GM21723 (cell line): ENCODE measurements at regions not wholly inside any gene's neighbourhood (a gene's known extent, or its start where the extent isn't known, plus 50 kb on each side); places are given as distances from the start of the nearest gene placed in this dataset.
A peak's percentile ranks its signal among the peaks of the same experiment; 100 is the strongest.
"Not testable (repeated sequence)": the region's sequence is repeated elsewhere in the genome, so short reads cannot be mapped to it uniquely, and the experiment has no call there.

Experiments
- ATAC-seq: cut with Tn5 transposase; IDR thresholded peaks from one replicate; pipeline ENCODE4 v1.9.1; 2021; ENCODE audit warnings: mild to moderate bottlenecking, moderate library complexity; ENCODE audit not compliant: unreplicated experiment

GRCh38 chr13:81041761-81042160, 700.8 kb upstream of the SPRY2 start:
- ATAC-seq, result no peak

- ATAC-seq, result no peak
These were observed 691.1 kb upstream of the SPRY2 start for GRCh38 chr13:81031996-81032395.

GRCh38 chr13:81025091-81025490, 684.2 kb upstream of the SPRY2 start:
- ATAC-seq, result no peak

- no peak for ATAC-seq
These were observed 680.4 kb upstream of the SPRY2 start for GRCh38 chr13:81021284-81021840.

- no peak for ATAC-seq
These were observed 679.1 kb upstream of the SPRY2 start for GRCh38 chr13:81020010-81020409.

- ATAC-seq, result no peak
These were observed 678.0 kb upstream of the SPRY2 start for GRCh38 chr13:81018936-81019335.

- ATAC-seq, result no peak
These were observed 676.7 kb upstream of the SPRY2 start for GRCh38 chr13:81017513-81018152.

GRCh38 chr13:81012031-81012430, 671.1 kb upstream of the SPRY2 start:
- no peak for ATAC-seq

GRCh38 chr13:81001828-81002385, 661.0 kb upstream of the SPRY2 start:
- ATAC-seq, result no peak

GRCh38 chr13:80998603-80999002, 657.7 kb upstream of the SPRY2 start:
- not testable (repeated sequence) for ATAC-seq

GRCh38 chr13:80989747-80990146, 648.8 kb upstream of the SPRY2 start:
- no peak for ATAC-seq

GRCh38 chr13:80989241-80989640, 648.3 kb upstream of the SPRY2 start:
- no peak for ATAC-seq

- ATAC-seq, result no peak
These were observed 647.6 kb upstream of the SPRY2 start for GRCh38 chr13:80988391-80989151.

GRCh38 chr13:80979035-80979641, 638.2 kb upstream of the SPRY2 start:
- peak; percentile 98 for ATAC-seq

- ATAC-seq, result no peak
These were observed 636.2 kb upstream of the SPRY2 start for GRCh38 chr13:80977168-80977567.

- ATAC-seq, result no peak
These were observed 635.0 kb upstream of the SPRY2 start for GRCh38 chr13:80975903-80976302.

GRCh38 chr13:80973721-80974120, 632.8 kb upstream of the SPRY2 start:
- ATAC-seq, result no peak

GRCh38 chr13:80972857-80973478, 632.0 kb upstream of the SPRY2 start:
- ATAC-seq, result no peak

- no peak for ATAC-seq
These were observed 624.2 kb upstream of the SPRY2 start for GRCh38 chr13:80965097-80965496.

- ATAC-seq, result no peak
These were observed 621.9 kb upstream of the SPRY2 start for GRCh38 chr13:80962855-80963254.

GRCh38 chr13:80962173-80962572, 621.2 kb upstream of the SPRY2 start:
- no peak for ATAC-seq
